HFFc6 (cell line): ENCODE measurements at regions not wholly inside any gene's neighbourhood (a gene's known extent, or its start where the extent isn't known, plus 50 kb on each side); places are given as distances from the start of the nearest gene placed in this dataset.

Experiments used
- DNase-seq: peaks from one replicate; pipeline ENCODE4 v3.0.0-alpha.2; 2018
- H3K27ac Mint-ChIP-seq: 2 replicates; pipeline ENCODE4 v1.8.0; 2020; ENCODE audit warnings: mild to moderate bottlenecking, mixed read lengths
- H3K27me3 Mint-ChIP-seq: 2 replicates; pipeline ENCODE4 v1.8.0; 2021; ENCODE audit warnings: mild to moderate bottlenecking, moderate library complexity, mixed read lengths; ENCODE audit not compliant: insufficient read depth
- H3K36me3 Mint-ChIP-seq: 2 replicates; pipeline ENCODE4 v1.8.0; 2021; ENCODE audit warnings: low read depth, mixed read lengths
- H3K4me1 Mint-ChIP-seq: 2 replicates; pipeline ENCODE4 v1.8.0; 2020; ENCODE audit warnings: low read depth, mixed read lengths
- H3K4me3 Mint-ChIP-seq: 2 replicates; pipeline ENCODE4 v1.8.0; 2020; ENCODE audit warnings: mild to moderate bottlenecking, moderate library complexity, mixed read lengths
- H3K9me3 Mint-ChIP-seq: 2 replicates; pipeline ENCODE4 v1.8.0; 2020; ENCODE audit warnings: mild to moderate bottlenecking, mixed read lengths
- TF ChIP-seq, protein P1 (sequence below): fragments of 200-600 bp; sonication (generic); IDR thresholded peaks from 2 replicates; pipeline ENCODE4 v1.5.0; 2021; ENCODE audit warnings: antibody characterized with exemption, mild to moderate bottlenecking

DNA sequence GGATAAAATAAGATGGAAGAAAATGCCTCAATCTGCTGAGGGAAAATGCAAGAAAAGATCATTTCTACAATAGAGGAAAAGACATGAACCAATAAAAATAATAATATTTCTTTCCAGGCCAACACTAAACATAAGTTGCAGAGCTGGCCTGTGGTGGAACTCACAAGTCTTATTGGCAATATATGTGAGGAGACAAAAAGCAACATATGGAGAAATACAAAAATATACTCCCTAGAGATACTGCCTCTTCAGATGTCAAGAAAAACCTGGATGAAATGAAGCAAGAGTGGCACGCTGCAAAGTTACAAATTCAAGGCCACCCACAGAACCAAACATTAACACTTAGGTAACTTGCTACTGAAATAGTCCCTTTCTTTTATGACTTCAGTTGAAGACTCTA is 264.9 kb upstream of the FMN2 start:
- Mint-ChIP-seq H3K4me3 (no peak overlapping the region), H3K36me3 (no peaks in the 10 kb centered on the region), H3K9me3 (no peaks in the 10 kb centered on the region), H3K4me1 (no peaks in the 10 kb centered on the region), H3K27me3 (peaks cover 1% of the 10 kb centered on the region; the same call in 1 of the 2 replicates), H3K27ac (no peak overlapping the region)
- TF ChIP-seq, protein P1, sequence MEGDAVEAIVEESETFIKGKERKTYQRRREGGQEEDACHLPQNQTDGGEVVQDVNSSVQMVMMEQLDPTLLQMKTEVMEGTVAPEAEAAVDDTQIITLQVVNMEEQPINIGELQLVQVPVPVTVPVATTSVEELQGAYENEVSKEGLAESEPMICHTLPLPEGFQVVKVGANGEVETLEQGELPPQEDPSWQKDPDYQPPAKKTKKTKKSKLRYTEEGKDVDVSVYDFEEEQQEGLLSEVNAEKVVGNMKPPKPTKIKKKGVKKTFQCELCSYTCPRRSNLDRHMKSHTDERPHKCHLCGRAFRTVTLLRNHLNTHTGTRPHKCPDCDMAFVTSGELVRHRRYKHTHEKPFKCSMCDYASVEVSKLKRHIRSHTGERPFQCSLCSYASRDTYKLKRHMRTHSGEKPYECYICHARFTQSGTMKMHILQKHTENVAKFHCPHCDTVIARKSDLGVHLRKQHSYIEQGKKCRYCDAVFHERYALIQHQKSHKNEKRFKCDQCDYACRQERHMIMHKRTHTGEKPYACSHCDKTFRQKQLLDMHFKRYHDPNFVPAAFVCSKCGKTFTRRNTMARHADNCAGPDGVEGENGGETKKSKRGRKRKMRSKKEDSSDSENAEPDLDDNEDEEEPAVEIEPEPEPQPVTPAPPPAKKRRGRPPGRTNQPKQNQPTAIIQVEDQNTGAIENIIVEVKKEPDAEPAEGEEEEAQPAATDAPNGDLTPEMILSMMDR, result no peak
- DNase-seq, result no peak

DNA sequence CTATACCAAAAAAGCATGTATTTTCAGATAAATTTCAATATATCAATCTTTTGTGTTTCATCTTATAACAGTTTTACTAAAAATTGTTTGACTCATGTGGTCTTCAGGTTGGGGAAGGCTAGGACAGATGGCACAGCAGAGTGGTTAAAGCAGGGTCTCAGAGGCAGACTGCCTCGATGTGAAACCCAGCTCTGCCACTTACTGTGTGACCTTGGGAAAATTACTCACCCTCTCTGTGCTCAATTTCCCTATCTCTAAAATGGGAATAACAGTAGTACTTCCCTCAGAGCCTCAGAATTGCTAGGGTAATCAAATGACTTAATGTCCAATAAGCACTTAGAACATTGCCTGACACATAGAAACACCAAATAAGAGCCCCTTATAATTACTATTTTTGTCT is 262.1 kb upstream of the FMN2 start:
- TF ChIP-seq, protein P1, result no peak
- Mint-ChIP-seq H3K27ac (no peak overlapping the region), H3K27me3 (peaks cover 1% of the 10 kb centered on the region), H3K9me3 (no peaks in the 10 kb centered on the region), H3K36me3 (no peaks in the 10 kb centered on the region), H3K4me1 (no peaks in the 10 kb centered on the region), H3K4me3 (no peak overlapping the region)
- DNase-seq, result no peak

- Mint-ChIP-seq H3K36me3 (no peaks in the 10 kb centered on the region), H3K4me3 (no peak overlapping the region), H3K9me3 (no peaks in the 10 kb centered on the region), H3K27me3 (peaks cover 1% of the 10 kb centered on the region), H3K27ac (no peak overlapping the region), H3K4me1 (no peaks in the 10 kb centered on the region)
- TF ChIP-seq, protein P1, result no peak
- no peak for DNase-seq
Measured at GRCh38 chr1:239831577-239832355, 259.9 kb upstream of the FMN2 start.

DNA sequence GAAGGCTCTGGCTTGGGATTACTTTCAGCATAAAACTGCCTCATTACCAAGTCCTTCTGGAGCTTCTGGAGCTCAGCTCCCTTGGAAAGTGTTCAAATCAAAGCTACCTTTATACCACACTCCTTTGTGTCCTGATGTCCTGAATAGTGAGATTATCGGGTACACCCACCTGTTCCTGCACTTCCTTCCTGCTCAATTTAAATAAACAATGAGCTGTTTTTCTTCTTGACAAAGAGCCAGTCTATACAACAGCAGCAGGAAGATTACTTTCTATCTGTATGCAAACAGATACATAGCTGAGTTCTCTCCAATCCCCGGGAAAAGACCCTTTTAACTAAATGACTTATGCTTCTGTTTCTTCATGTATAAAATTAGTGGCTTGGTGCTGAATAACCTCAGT is 258.0 kb upstream of the FMN2 start:
- no peaks in the 10 kb centered on the region for H3K4me1 Mint-ChIP-seq
- H3K27ac Mint-ChIP-seq, result no peak overlapping the region
- H3K9me3 Mint-ChIP-seq, result no peaks in the 10 kb centered on the region
- H3K36me3 Mint-ChIP-seq, result no peaks in the 10 kb centered on the region
- H3K4me3 Mint-ChIP-seq, result no peak overlapping the region
- H3K27me3 Mint-ChIP-seq, result peaks cover 1% of the 10 kb centered on the region
- no peak for DNase-seq
- TF ChIP-seq, protein P1, result no peak

DNA sequence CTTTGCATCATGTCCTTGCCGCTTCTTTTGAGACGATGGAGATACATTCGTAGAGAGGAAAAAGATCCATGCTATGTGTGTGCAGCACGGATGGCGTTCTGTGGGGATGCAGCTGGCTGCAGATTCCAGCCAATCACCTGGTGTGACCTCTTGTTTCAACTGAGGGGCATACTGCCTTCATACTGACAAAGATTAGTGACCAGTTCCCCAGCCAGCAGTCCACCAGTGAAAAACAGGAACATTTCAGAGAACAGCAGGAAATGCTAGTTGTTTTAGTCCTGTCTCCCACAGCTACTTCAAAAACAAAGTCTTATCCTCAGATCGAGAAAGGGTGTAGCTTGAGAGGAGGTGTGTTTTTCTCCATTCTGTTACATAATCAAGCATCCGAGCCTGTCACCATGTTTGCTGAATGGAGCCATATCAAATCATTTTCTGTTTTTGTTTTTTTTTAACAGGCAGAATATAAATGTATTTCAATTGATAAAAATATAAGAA is 255.7 kb upstream of the FMN2 start:
- H3K4me3 Mint-ChIP-seq, result no peak overlapping the region
- H3K9me3 Mint-ChIP-seq, result no peaks in the 10 kb centered on the region
- no peaks in the 10 kb centered on the region; the same call in 1 of the 2 replicates for H3K27me3 Mint-ChIP-seq
- TF ChIP-seq, protein P1, result no peak
- no peak overlapping the region for H3K27ac Mint-ChIP-seq
- no peak for DNase-seq
- H3K36me3 Mint-ChIP-seq, result no peaks in the 10 kb centered on the region
- H3K4me1 Mint-ChIP-seq, result no peaks in the 10 kb centered on the region
